NCI-H82 treated with DMSO at 0.1 percent for 48 hours (cell line): ENCODE measurements at regions not wholly inside any gene's neighbourhood (a gene's known extent, or its start where the extent isn't known, plus 50 kb on each side); places are given as distances from the start of the nearest gene placed in this dataset.

Experiments used
- DNase-seq: peaks from one replicate; lab custom pipeline; 2025; ENCODE audit not compliant: unreplicated experiment; lab: John Stamatoyannopoulos, UW

GRCh38 chr10:36141856-36142560 lies 499.9 kb upstream of the FZD8 start:
- DNase-seq: no peak

DNA sequence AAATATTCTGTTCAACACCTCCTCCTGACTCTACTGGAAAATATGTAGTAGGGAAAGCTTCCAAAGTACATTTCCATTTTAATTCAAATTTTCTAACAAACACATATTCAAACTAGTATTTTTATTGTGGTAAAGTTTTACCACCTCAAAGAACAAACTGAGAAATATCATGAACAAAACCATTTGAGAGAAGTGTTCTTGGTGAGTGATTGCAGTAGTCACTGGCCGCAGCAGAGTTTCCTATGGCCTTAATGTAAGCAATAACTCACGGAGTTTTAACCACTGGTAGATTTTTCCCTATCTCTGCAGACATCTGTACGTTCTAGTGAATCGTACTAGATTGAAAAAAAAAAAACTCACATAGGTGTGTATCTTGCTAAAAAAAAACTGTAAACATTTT lies 487.0 kb upstream of the FZD8 start:
- no peak for DNase-seq

GRCh38 chr10:36126076-36126475 lies 484.0 kb upstream of the FZD8 start:
- DNase-seq: no peak

DNA sequence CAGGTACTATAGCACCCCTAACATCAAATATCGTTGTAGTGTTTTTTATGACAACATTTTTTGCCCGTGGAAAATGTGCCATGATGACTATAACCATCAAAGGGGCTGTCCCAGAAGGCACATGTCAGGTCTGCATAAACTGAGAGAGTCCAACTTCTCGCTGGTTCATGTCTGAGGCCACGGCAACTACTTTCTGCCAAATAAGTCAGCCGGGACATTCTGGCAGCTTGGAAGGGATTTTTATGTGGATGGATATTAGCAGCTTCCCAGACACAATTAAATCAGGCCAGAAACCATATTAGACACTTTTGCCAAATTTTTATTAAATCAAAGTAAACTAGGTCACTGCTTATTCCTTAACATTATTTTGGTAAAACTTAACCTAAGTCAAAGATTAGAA lies 477.4 kb upstream of the FZD8 start:
- no peak for DNase-seq

GRCh38 chr10:36118314-36118713 lies 476.2 kb upstream of the FZD8 start:
- no peak for DNase-seq

- DNase-seq: no peak
Measured at GRCh38 chr10:36117890-36118289, 475.8 kb upstream of the FZD8 start.

DNA sequence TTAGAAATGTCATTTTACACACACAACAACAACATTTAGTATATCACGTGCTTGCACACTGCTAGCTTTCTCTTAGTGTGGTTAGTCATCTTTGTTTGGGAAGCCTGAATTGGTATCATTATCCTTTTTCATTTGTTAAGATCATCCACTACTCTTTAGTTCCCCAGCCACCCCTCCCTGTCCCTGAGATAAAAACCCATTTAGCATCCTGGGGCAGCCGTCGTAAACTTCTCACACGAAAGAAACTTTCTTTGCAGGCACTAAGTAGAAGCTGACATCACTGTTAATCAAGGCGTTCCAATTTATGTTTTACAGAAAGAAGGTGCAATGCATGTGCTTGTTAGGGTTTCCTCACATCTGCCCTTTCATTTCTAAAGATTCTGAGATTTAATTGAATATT lies 475.1 kb upstream of the FZD8 start:
- DNase-seq: no peak

- DNase-seq: no peak
Measured at GRCh38 chr10:36116731-36117130, 474.6 kb upstream of the FZD8 start.

- no peak for DNase-seq
Measured at GRCh38 chr10:36116040-36116439, 473.9 kb upstream of the FZD8 start.

GRCh38 chr10:36115364-36115763 lies 473.3 kb upstream of the FZD8 start:
- no peak for DNase-seq

DNA sequence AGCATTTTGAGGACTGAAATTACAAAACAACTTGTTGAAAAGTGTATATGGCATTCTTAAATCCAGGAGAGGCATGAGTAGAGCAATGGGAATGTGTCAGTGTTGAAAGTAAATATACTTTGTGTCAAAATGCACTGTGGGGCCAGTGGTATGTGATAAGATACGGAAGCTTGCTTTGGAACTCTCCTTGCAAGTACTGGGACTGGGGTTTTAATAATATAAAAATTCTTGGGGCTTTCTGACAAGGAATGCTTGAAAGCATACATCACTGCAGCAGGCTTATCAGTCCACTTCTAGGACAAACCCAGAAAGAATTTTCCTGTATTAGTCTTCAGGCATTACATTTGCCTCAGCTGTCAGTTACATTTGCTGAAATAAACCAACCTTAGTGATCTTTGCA lies 472.8 kb upstream of the FZD8 start:
- no peak for DNase-seq

- no peak for DNase-seq
Measured at GRCh38 chr10:36114141-36114540, 472.0 kb upstream of the FZD8 start.

DNA sequence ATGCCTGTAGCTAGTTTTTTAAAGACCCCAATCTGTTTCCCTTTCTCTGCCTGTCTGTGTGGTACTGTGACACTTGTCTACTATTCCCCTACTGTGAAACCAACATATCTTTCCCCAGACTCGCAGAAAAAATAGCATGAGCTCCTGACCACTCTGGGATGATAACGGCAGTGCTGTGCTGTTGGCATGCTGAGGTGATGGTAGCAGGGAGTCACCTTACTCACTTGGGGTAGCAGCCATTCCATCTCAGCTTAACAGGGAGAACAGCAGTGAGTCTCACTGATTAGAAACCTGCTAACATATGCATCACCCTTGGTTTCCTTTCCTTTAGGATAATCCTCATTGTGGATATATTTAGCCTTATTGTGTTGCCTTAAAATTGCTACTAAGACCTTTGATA lies 469.6 kb upstream of the FZD8 start:
- DNase-seq: no peak

- DNase-seq: no peak
Measured at GRCh38 chr10:36110097-36110496, 468.0 kb upstream of the FZD8 start.

- DNase-seq: no peak
Measured at GRCh38 chr10:36109399-36110023, 467.4 kb upstream of the FZD8 start.

DNA sequence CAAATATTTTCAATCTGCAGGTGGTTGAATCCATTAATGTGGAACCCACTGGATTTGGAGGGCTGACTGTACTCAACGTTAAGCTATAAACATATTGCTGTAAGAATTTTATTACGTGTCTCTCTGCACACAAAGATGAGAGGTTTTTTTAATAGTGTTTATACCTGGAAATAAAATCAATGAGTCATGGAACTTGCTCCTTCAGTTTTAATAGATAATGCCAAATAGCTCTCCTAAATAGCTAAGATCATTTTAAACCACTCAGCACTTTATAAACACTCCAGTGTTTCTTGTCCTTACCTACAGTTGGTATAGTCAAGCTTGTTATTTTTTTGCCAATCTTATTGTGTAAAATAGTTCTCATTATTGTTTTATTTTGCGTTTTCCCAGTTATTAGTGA lies 455.6 kb upstream of the FZD8 start:
- no peak for DNase-seq

DNA sequence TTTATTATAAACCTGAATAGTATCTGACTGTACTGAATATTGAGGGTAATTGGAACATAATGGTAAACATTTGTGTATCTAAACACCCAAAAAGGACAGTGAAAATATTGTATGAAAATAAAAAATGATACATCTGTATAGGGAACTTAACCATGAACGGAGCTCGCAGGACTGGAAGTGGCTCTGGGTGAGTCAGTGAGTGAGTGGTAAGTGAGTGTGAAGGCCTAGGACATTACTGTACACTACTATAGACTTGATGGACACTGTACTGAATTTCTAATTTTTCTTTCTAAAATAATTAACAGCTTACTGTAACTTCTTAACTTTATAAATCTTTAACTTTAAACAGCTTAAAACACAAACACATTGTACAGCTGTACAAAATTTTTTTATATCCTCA lies 454.5 kb upstream of the FZD8 start:
- DNase-seq: no peak

DNA sequence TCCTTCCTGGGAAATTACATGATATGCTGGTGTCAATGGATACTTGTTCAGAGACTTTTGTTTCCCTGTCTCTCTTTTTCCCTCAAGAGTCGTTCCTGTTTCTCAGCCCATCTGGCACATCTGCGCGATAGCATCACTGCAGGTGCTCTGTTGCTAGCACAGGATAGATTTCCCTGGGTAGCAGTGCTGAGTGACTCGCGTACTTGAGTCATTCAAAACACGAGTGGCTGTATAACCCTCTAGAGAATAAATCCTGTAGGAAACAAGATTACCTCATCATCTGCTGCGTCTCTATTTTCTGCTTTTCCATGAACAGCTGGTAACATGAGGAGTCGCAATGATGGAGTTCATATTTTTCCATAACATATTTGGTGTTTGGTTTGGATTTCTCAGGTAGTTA lies 452.0 kb upstream of the FZD8 start:
- no peak for DNase-seq

DNA sequence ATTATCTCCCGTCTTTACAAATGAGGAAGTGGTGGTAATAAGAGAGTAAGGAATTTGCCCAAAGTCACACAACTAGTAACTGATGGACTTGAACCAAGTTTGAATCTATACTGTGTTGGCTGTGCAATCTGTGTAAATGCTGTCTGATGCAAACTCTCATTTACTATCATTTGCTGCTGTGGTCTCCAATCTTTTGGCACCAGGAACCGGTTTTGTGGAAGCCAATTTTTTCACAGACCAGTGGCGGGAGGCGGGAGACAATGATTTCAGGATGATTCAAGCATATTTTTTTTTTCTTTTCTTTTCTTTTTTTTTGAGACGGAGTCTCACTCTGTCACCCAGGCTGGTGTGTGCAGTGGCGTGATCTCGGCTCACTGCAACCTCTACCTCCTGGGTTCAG lies 450.0 kb upstream of the FZD8 start:
- DNase-seq: no peak

DNA sequence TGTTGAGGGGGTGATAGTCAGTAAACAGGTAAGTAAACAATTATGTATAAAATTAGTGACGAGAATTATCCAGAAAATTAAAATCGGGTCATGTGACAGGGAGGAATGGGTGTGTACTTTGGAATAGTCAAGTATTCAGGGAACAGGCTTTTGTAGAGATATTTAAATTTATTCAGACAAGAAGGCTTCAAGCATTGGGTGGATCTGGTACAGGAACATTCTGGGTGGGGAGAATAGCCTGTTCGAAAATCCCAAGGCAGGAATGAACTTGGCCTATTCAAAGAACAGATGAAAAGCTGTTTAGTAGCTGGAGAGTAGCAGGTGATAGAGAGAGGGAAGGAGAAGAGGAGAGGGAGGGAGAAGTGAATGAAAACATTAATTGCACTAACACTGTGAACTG lies 448.9 kb upstream of the FZD8 start:
- DNase-seq: no peak

DNA sequence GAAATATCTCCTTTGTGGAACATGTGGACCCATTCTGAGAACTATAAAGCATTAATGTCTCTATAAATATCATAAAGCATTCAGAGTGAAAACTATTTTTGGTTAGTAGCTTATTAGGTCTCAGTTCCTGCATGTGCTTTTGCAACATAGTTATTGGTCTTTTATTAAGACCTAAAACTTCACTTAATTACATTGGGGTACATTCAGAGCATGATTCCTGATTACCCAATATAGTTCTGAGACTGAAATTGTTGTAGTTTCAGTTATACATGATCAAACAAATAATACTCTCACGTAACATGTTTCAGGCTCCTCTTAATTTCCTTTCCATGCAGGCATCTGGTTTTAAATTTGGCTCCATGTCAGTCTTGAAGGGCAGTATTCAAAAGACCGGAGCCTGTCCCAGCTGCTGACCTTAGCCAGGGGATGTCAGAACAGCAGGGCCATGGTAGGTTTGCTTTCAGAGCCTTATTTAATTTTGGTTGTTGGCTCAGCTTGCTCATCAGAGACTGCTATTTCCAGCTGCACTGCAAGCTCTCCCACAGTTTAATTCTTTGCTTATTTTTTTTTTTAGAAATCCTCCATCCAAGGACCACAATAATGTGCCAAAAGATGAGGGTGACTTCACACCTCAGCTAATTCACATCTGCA lies 447.8 kb upstream of the FZD8 start:
- DNase-seq: no peak
